Liver (tissue), 8 donors: ENCODE measurements at regions not wholly inside any gene's neighbourhood (a gene's known extent, or its start where the extent isn't known, plus 50 kb on each side); places are given as distances from the start of the nearest gene placed in this dataset.

Experiments
- DNase-seq: peaks from one replicate; pipeline ENCODE4 v3.0.0-alpha.2; 2017; ENCODE audit warnings: low spot score
- H3K27ac ChIP-seq, 2 donors: one replicate each; pipeline ENCODE4 v1.7.0; 2013; ENCODE audit warnings: inconsistent platforms in 2 of 2, low read length in 2 of 2, control low read depth in 1 of 2, low read depth in 1 of 2, mild to moderate bottlenecking in 1 of 2
- H3K27me3 ChIP-seq, 4 donors: one replicate each; pipeline versions ENCODE4 v1.6.1 to v1.7.0; 2013; ENCODE audit warnings: low read length in 3 of 4, inconsistent platforms in 1 of 4, mild to moderate bottlenecking in 1 of 4, moderate library complexity in 1 of 4; ENCODE audit not compliant: control insufficient read depth in 4 of 4, insufficient read depth in 4 of 4
- H3K36me3 ChIP-seq, 4 donors: one replicate each; pipeline versions ENCODE4 v1.6.1 to v1.7.0; 2013; ENCODE audit warnings: low read length in 3 of 4, mild to moderate bottlenecking in 3 of 4, low read depth in 1 of 4, moderate library complexity in 1 of 4; ENCODE audit not compliant: control insufficient read depth in 4 of 4, insufficient read depth in 3 of 4
- H3K4me1 ChIP-seq, 4 donors: one replicate each; pipeline versions ENCODE4 v1.6.1 to v1.7.0; 2013; ENCODE audit warnings: low read length in 3 of 4, mild to moderate bottlenecking in 3 of 4, moderate library complexity in 1 of 4; ENCODE audit not compliant: control insufficient read depth in 4 of 4, insufficient read depth in 4 of 4
- H3K4me3 ChIP-seq, 3 donors: one replicate each; pipeline versions ENCODE4 v1.6.1 to v1.7.0; 2013; ENCODE audit warnings: low read length in 3 of 3, control low read depth in 1 of 3, low read depth in 1 of 3, mild to moderate bottlenecking in 1 of 3
- H3K9ac ChIP-seq, 2 donors: one replicate each; pipeline ENCODE4 v1.7.0; 2013; ENCODE audit warnings: low read length in 2 of 2, mild to moderate bottlenecking in 2 of 2, moderate library complexity in 2 of 2, control low read depth in 1 of 2, low read depth in 1 of 2
- H3K9me3 ChIP-seq, 4 donors: one replicate each; pipeline versions ENCODE4 v1.6.1 to v1.7.0; 2013; ENCODE audit warnings: low read length in 3 of 4; ENCODE audit not compliant: control insufficient read depth in 4 of 4
- EGR1 ChIP-seq, 2 donors: IDR thresholded peaks; 2 replicates each; pipeline ENCODE4 v1.6.1; 2016 to 2018; ENCODE audit warnings: antibody characterized with exemption in 2 of 2, low read depth in 2 of 2
- FOXA1 ChIP-seq: IDR thresholded peaks from 2 replicates; pipeline ENCODE4 v1.6.1; 2016; ENCODE audit warnings: antibody characterized with exemption
- FOXA2 ChIP-seq: IDR thresholded peaks from 2 replicates; pipeline ENCODE4 v1.6.1; 2016; ENCODE audit warnings: antibody characterized with exemption
- GABPA ChIP-seq, 2 donors: IDR thresholded peaks in 1 of 2; conservative IDR thresholded peaks in 1 of 2; 2 replicates each; pipeline ENCODE4 v1.6.1; 2016; ENCODE audit warnings: antibody characterized with exemption in 2 of 2, mild to moderate bottlenecking in 1 of 2, moderate library complexity in 1 of 2
- HNF4A ChIP-seq, 2 donors: conservative IDR thresholded peaks; 2 replicates each; pipeline ENCODE4 v1.6.1; 2016; ENCODE audit warnings: antibody characterized with exemption in 2 of 2, mild to moderate bottlenecking in 2 of 2
- HNF4G ChIP-seq: IDR thresholded peaks from 2 replicates; pipeline ENCODE4 v1.6.1; 2016; ENCODE audit warnings: antibody characterized with exemption
- JUND ChIP-seq, 2 donors: IDR thresholded peaks; 2 replicates each; pipeline ENCODE4 v1.6.1; 2016; ENCODE audit warnings: antibody characterized with exemption in 2 of 2
- NR2F2 ChIP-seq: IDR thresholded peaks from 2 replicates; pipeline ENCODE4 v1.6.1; 2016; ENCODE audit warnings: antibody characterized with exemption
- RAD21 ChIP-seq, 2 donors: IDR thresholded peaks; 2 replicates each; pipeline ENCODE4 v1.6.1; 2016; ENCODE audit warnings: antibody characterized with exemption in 2 of 2, mild to moderate bottlenecking in 2 of 2
- RXRA ChIP-seq, 2 donors: IDR thresholded peaks; 2 replicates each; pipeline ENCODE4 v1.6.1; 2017 to 2018; ENCODE audit warnings: antibody characterized with exemption in 2 of 2, mild to moderate bottlenecking in 1 of 2
- SP1 ChIP-seq: IDR thresholded peaks from 2 replicates; pipeline ENCODE4 v1.6.1; 2018; ENCODE audit warnings: antibody characterized with exemption, mild to moderate bottlenecking
- TAF1 ChIP-seq: conservative IDR thresholded peaks from 2 replicates; pipeline ENCODE4 v1.6.1; 2016; ENCODE audit warnings: antibody characterized with exemption, mild to moderate bottlenecking
- YY1 ChIP-seq: IDR thresholded peaks from 2 replicates; pipeline ENCODE4 v1.6.1; 2016; ENCODE audit warnings: antibody characterized with exemption, mild to moderate bottlenecking
- WGBS: extraction: QIAGEN DNeasy Blood & Tissue Kit; methylation state at CpG from one replicate; pipeline ENCODE4 v1.1.7; 2013; 5-methylcytosine and 5-hydroxymethylcytosine counted together
- TF ChIP-seq, protein P1 (sequence below): IDR thresholded peaks from 2 replicates; pipeline ENCODE4 v1.6.1; 2016; ENCODE audit warnings: antibody characterized with exemption
- TF ChIP-seq, protein P2 (sequence below): IDR thresholded peaks from 2 replicates; pipeline ENCODE4 v1.6.1; 2016; ENCODE audit warnings: antibody characterized with exemption
- TF ChIP-seq, protein P3 (sequence below): IDR thresholded peaks from 2 replicates; pipeline ENCODE4 v1.6.1; 2016; ENCODE audit warnings: antibody characterized with exemption
- TF ChIP-seq, protein P4 (sequence below): IDR thresholded peaks from 2 replicates; pipeline ENCODE4 v1.6.1; 2016; ENCODE audit warnings: antibody characterized with exemption, mild to moderate bottlenecking
- TF ChIP-seq, protein P5 (sequence below): fragments of 150-350 bp; IDR thresholded peaks from 2 replicates; pipeline ENCODE4 v1.5.1; 2017; ENCODE audit warnings: improper control_type of control experiment, low read depth, low read length; ENCODE audit not compliant: missing input control
- donor health status: healthy.
- donor health status: healthy.
- donor health status: healthy.
- donor health status: healthy.
- donor health status: healthy.

DNA sequence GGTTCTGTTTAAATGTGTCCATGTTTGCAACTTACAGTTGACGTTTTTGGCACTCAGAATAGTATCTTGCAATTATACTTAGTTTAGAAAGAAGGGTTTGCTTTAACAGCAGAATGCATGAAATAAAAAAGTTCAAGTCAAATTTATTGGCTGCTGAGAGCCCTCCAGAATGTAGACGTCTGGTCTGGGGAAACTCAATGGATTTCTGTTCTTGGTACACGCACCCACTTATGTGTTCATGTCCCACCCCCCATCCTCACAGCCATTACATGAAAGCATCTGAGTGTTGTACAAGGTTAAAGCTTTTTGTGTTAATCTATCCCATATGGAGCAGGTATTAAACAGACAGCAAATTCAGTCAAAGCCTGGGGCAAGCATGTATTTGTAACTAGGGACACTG is 219.5 kb downstream of the SOX11 start:
- 37% methylated on average over 3 of the region's 3 CpGs for WGBS
- Histone ChIP-seq H3K36me3 (no peaks in the 10 kb centered on the region), H3K4me1 (no peaks in the 10 kb centered on the region), H3K27ac (no peak overlapping the region), H3K9ac (no peak overlapping the region), H3K9me3 (no peaks in the 10 kb centered on the region), H3K27me3 (peaks cover 0 to 4% (median 0%) of the 10 kb centered on the region in 4 donors), H3K4me3 (no peak overlapping the region)
- no peak for DNase-seq
- TF ChIP-seq, protein P1, sequence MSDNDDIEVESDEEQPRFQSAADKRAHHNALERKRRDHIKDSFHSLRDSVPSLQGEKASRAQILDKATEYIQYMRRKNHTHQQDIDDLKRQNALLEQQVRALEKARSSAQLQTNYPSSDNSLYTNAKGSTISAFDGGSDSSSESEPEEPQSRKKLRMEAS = no peak
- no peak for TF ChIP-seq NR2F2
- no peak for TF ChIP-seq GABPA (IDR thresholded peaks at IDR 0.05 in 1 of 2, conservative IDR thresholded peaks at IDR 0.05 in 1 of 2)
- TF ChIP-seq TAF1 = no peak
- TF ChIP-seq, protein P2, sequence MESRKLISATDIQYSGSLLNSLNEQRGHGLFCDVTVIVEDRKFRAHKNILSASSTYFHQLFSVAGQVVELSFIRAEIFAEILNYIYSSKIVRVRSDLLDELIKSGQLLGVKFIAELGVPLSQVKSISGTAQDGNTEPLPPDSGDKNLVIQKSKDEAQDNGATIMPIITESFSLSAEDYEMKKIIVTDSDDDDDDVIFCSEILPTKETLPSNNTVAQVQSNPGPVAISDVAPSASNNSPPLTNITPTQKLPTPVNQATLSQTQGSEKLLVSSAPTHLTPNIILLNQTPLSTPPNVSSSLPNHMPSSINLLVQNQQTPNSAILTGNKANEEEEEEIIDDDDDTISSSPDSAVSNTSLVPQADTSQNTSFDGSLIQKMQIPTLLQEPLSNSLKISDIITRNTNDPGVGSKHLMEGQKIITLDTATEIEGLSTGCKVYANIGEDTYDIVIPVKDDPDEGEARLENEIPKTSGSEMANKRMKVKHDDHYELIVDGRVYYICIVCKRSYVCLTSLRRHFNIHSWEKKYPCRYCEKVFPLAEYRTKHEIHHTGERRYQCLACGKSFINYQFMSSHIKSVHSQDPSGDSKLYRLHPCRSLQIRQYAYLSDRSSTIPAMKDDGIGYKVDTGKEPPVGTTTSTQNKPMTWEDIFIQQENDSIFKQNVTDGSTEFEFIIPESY = no peak

DNA sequence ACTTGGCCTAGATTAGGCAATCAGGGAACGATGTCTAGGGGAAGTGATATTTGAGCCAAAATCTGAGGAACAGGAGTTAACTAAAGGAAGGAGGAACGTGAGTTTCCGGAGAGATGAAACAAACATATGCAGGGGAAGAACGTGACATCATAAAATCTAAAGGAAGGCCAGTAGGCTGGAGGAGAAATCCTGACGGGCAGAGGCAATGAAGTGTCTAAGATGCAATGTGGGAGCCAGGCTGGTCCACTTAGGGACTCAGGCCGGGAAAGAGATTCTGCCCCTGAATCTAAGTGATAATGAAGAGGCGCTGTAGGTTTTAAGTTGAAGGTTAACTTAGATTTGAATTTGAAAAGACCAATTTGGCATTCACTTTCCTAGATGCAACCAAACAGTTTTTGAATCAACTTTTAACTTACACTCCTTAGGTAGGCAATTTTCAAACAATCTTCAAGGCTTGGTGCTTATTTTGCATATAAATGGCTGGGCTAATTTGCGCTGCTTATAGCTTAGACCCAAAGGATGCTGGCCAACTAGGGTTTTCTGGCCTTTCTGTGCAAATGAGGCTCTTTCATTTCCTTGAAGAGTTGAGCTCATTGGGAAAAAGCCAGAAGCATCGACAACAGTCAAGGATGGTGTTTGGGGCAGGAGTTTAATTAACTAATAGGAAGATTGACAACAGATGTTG is 221.7 kb downstream of the SOX11 start:
- no peak overlapping the region for H3K4me3 ChIP-seq
- DNase-seq = no peak
- H3K27ac ChIP-seq = no peak overlapping the region
- H3K9me3 ChIP-seq = peaks cover 0 to 1% (median 0%) of the 10 kb centered on the region in 4 donors
- H3K36me3 ChIP-seq = no peaks in the 10 kb centered on the region
- H3K4me1 ChIP-seq = no peaks in the 10 kb centered on the region
- TF ChIP-seq, protein P3, sequence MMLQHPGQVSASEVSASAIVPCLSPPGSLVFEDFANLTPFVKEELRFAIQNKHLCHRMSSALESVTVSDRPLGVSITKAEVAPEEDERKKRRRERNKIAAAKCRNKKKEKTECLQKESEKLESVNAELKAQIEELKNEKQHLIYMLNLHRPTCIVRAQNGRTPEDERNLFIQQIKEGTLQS = no peak
- no peak for TF ChIP-seq RXRA (IDR thresholded peaks at IDR 0.05)
- TF ChIP-seq, protein P1 = no peak
- TF ChIP-seq, protein P2 = no peak
- no peak for TF ChIP-seq GABPA (IDR thresholded peaks at IDR 0.05 in 1 of 2, conservative IDR thresholded peaks at IDR 0.05 in 1 of 2)
- no peak for TF ChIP-seq TAF1
- no peak for TF ChIP-seq EGR1 (IDR thresholded peaks at IDR 0.05; ENCODE audit: low read depth in 2 of 2)
- TF ChIP-seq YY1 = no peak
- TF ChIP-seq, protein P4, sequence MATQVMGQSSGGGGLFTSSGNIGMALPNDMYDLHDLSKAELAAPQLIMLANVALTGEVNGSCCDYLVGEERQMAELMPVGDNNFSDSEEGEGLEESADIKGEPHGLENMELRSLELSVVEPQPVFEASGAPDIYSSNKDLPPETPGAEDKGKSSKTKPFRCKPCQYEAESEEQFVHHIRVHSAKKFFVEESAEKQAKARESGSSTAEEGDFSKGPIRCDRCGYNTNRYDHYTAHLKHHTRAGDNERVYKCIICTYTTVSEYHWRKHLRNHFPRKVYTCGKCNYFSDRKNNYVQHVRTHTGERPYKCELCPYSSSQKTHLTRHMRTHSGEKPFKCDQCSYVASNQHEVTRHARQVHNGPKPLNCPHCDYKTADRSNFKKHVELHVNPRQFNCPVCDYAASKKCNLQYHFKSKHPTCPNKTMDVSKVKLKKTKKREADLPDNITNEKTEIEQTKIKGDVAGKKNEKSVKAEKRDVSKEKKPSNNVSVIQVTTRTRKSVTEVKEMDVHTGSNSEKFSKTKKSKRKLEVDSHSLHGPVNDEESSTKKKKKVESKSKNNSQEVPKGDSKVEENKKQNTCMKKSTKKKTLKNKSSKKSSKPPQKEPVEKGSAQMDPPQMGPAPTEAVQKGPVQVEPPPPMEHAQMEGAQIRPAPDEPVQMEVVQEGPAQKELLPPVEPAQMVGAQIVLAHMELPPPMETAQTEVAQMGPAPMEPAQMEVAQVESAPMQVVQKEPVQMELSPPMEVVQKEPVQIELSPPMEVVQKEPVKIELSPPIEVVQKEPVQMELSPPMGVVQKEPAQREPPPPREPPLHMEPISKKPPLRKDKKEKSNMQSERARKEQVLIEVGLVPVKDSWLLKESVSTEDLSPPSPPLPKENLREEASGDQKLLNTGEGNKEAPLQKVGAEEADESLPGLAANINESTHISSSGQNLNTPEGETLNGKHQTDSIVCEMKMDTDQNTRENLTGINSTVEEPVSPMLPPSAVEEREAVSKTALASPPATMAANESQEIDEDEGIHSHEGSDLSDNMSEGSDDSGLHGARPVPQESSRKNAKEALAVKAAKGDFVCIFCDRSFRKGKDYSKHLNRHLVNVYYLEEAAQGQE = no peak
- TF ChIP-seq SP1 = no peak
- TF ChIP-seq FOXA1 = no peak
- no peak for TF ChIP-seq HNF4G
- TF ChIP-seq JUND (IDR thresholded peaks at IDR 0.05) = no peak
- TF ChIP-seq FOXA2 = no peak
- TF ChIP-seq HNF4A (conservative IDR thresholded peaks at IDR 0.05) = no peak
- TF ChIP-seq RAD21 (IDR thresholded peaks at IDR 0.05) = no peak
- TF ChIP-seq, protein P5, sequence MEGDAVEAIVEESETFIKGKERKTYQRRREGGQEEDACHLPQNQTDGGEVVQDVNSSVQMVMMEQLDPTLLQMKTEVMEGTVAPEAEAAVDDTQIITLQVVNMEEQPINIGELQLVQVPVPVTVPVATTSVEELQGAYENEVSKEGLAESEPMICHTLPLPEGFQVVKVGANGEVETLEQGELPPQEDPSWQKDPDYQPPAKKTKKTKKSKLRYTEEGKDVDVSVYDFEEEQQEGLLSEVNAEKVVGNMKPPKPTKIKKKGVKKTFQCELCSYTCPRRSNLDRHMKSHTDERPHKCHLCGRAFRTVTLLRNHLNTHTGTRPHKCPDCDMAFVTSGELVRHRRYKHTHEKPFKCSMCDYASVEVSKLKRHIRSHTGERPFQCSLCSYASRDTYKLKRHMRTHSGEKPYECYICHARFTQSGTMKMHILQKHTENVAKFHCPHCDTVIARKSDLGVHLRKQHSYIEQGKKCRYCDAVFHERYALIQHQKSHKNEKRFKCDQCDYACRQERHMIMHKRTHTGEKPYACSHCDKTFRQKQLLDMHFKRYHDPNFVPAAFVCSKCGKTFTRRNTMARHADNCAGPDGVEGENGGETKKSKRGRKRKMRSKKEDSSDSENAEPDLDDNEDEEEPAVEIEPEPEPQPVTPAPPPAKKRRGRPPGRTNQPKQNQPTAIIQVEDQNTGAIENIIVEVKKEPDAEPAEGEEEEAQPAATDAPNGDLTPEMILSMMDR = no peak
- H3K27me3 ChIP-seq = peaks cover 0 to 7% (median 0%) of the 10 kb centered on the region in 4 donors
- WGBS = 65% methylated on average over 9 of the region's 9 CpGs
- no peak overlapping the region for H3K9ac ChIP-seq
